OCI-LY7 (cell line): ENCODE measurements at regions not wholly inside any gene's neighbourhood (a gene's known extent, or its start where the extent isn't known, plus 50 kb on each side); places are given as distances from the start of the nearest gene placed in this dataset.

Source experiments
- CTCF ChIP-seq: fragments of 200-600 bp; sonication (generic); conservative IDR thresholded peaks from 2 replicates; pipeline ENCODE4 v1.5.1; 2014; ENCODE audit warnings: mild to moderate bottlenecking, antibody characterized with exemption, low read length, moderate library complexity, mixed read lengths
- EZH2phosphoT487 ChIP-seq: fragments of 200-600 bp; sonication (generic); IDR thresholded peaks from 2 replicates; pipeline ENCODE4 v1.6.1; 2018; ENCODE audit warnings: low read depth, borderline replicate concordance, mild to moderate bottlenecking, mixed run types, antibody characterized with exemption, low read length, moderate library complexity, mixed read lengths

DNA sequence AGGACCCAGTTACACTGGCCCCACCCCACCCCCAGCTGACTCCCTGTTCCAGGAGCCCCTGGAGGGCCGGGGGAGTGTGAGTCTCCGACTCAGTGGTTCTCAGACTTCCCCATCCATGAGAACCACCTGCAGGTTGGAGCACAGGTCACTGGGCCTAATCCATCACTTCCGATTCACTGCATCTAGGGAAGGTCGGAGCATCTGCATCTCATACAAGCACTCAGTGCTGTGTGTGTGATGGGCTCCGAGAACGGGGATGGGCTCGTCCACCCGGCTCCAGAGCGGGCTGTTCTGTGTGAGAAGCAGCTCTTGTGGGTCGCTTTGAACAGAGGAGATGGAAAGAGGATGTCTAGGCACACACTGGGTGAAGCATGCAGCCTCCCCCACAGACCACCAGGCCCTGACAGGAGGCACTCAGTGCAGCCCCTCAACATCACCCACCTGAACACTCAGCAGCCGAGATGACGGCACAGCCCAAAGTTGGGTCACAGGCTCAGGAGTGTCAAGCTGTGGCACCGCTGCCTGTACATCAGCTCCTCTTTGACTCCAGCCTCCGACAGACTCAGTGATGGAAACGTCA, 541.4 kb downstream of the BRD1 start:
- TF ChIP-seq CTCF (no peak), EZH2phosphoT487 (no peak)
